Mesenchymal stem cell (in vitro differentiated cells and primary cell): ENCODE measurements at regions not wholly inside any gene's neighbourhood (a gene's known extent, or its start where the extent isn't known, plus 50 kb on each side); places are given as distances from the start of the nearest gene placed in this dataset.

ENCODE experiments used
- DNase-seq: peaks from one replicate; pipeline ENCODE4 v3.0.0-alpha.2; 2013
- H2AFZ ChIP-seq: one replicate; pipeline ENCODE4 v1.6.1; 2013; ENCODE audit warnings: low read depth, mild to moderate bottlenecking, control low read depth, inconsistent platforms, low read length, moderate library complexity
- H2AK5ac ChIP-seq: 2 replicates; pipeline ENCODE4 v1.6.1; 2013; ENCODE audit warnings: low read length, moderate library complexity, mild to moderate bottlenecking, inconsistent platforms; ENCODE audit not compliant: severe bottlenecking
- H2BK120ac ChIP-seq: one replicate; pipeline ENCODE4 v1.6.1; 2013; ENCODE audit warnings: low read depth, mild to moderate bottlenecking, inconsistent platforms, low read length, moderate library complexity
- H2BK12ac ChIP-seq, 2 experiments: one replicate each; pipeline ENCODE4 v1.6.1; 2013; ENCODE audit warnings: inconsistent platforms in 2 of 2, low read length in 2 of 2, mild to moderate bottlenecking in 2 of 2, moderate library complexity in 2 of 2, control low read depth in 1 of 2
- H2BK15ac ChIP-seq: one replicate; pipeline ENCODE4 v1.6.1; 2013; ENCODE audit warnings: mild to moderate bottlenecking, low read depth, inconsistent platforms; ENCODE audit not compliant: poor library complexity, severe bottlenecking
- H2BK5ac ChIP-seq: 2 replicates; pipeline ENCODE4 v1.6.1; 2013; ENCODE audit warnings: low read depth, mild to moderate bottlenecking, low read length, control low read depth, inconsistent platforms; ENCODE audit not compliant: poor library complexity, severe bottlenecking
- H3K14ac ChIP-seq, 2 experiments: one replicate each; pipeline ENCODE4 v1.6.1; 2013; ENCODE audit warnings: inconsistent platforms in 2 of 2, low read length in 2 of 2, control low read depth in 1 of 2, mild to moderate bottlenecking in 1 of 2, moderate library complexity in 1 of 2
- H3K18ac ChIP-seq, 2 experiments: one replicate each; pipeline ENCODE4 v1.6.1; 2013; ENCODE audit warnings: inconsistent platforms in 2 of 2, low read length in 2 of 2, control low read depth in 1 of 2, low read depth in 1 of 2, mild to moderate bottlenecking in 1 of 2
- H3K23ac ChIP-seq, 2 experiments: one replicate each; pipeline ENCODE4 v1.6.1; 2013; ENCODE audit warnings: inconsistent platforms in 2 of 2, low read length in 2 of 2, mild to moderate bottlenecking in 2 of 2, moderate library complexity in 2 of 2, control low read depth in 1 of 2
- H3K27ac ChIP-seq: 2 replicates; pipeline ENCODE4 v1.5.1; 2013; ENCODE audit warnings: mild to moderate bottlenecking, moderate library complexity, low read length, control low read depth, inconsistent platforms; ENCODE audit not compliant: poor library complexity, severe bottlenecking
- H3K27me3 ChIP-seq, 2 experiments: 2 replicates each; pipeline versions ENCODE4 v1.6.1 to v1.7.0; 2013; ENCODE audit warnings: low read length in 2 of 2, mild to moderate bottlenecking in 2 of 2, moderate library complexity in 2 of 2, control low read depth in 1 of 2, inconsistent platforms in 1 of 2; ENCODE audit not compliant: control insufficient read depth in 1 of 2, insufficient read depth in 1 of 2
- H3K36me3 ChIP-seq, 2 experiments: 2 replicates each; pipeline versions ENCODE4 v1.6.1 to v1.7.0; 2013; ENCODE audit warnings: low read length in 2 of 2, control low read depth in 1 of 2, inconsistent platforms in 1 of 2, low read depth in 1 of 2, mild to moderate bottlenecking in 1 of 2; ENCODE audit not compliant: insufficient read depth in 2 of 2, control insufficient read depth in 1 of 2
- H3K4ac ChIP-seq, 2 experiments: one replicate each; pipeline ENCODE4 v1.6.1; 2013; ENCODE audit warnings: inconsistent platforms in 2 of 2, low read length in 2 of 2, mild to moderate bottlenecking in 2 of 2, moderate library complexity in 2 of 2, control low read depth in 1 of 2, low read depth in 1 of 2
- H3K4me1 ChIP-seq: 2 replicates; pipeline ENCODE4 v1.6.1; 2013; ENCODE audit warnings: low read depth, low read length, control low read depth; ENCODE audit not compliant: control insufficient read depth, insufficient read depth
- H3K4me2 ChIP-seq: 2 replicates; pipeline ENCODE4 v1.6.1; 2013; ENCODE audit warnings: low read length, mild to moderate bottlenecking, inconsistent platforms; ENCODE audit not compliant: poor library complexity, severe bottlenecking
- H3K4me3 ChIP-seq, 2 experiments: 2 replicates each; pipeline versions ENCODE4 v1.5.1 to v1.7.0; 2013; ENCODE audit warnings: low read length in 2 of 2, mild to moderate bottlenecking in 2 of 2, control low read depth in 1 of 2, low read depth in 1 of 2; ENCODE audit not compliant: insufficient read depth in 1 of 2
- H3K79me1 ChIP-seq: replicated peaks from 2 replicates; pipeline ENCODE4 v1.6.1; 2013; ENCODE audit warnings: mild to moderate bottlenecking, control low read depth, low read length, inconsistent platforms; ENCODE audit not compliant: poor library complexity, severe bottlenecking
- H3K9ac ChIP-seq: 2 replicates; pipeline ENCODE4 v1.7.0; 2013; ENCODE audit warnings: mild to moderate bottlenecking, low read length, moderate library complexity
- H3K9me3 ChIP-seq: 2 replicates; pipeline ENCODE4 v1.7.0; 2013; ENCODE audit warnings: mild to moderate bottlenecking, low read length; ENCODE audit not compliant: control insufficient read depth
- H4K8ac ChIP-seq: one replicate; pipeline ENCODE4 v1.6.1; 2013; ENCODE audit warnings: inconsistent platforms, mild to moderate bottlenecking, low read length, moderate library complexity
- H4K91ac ChIP-seq: one replicate; pipeline ENCODE4 v1.6.1; 2013; ENCODE audit warnings: mild to moderate bottlenecking, low read length, inconsistent platforms
- WGBS: methylation state at CpG from one replicate; pipeline ENCODE4 v1.1.7; 2013; ENCODE audit warnings: mixed read lengths; 5-methylcytosine and 5-hydroxymethylcytosine counted together

DNA sequence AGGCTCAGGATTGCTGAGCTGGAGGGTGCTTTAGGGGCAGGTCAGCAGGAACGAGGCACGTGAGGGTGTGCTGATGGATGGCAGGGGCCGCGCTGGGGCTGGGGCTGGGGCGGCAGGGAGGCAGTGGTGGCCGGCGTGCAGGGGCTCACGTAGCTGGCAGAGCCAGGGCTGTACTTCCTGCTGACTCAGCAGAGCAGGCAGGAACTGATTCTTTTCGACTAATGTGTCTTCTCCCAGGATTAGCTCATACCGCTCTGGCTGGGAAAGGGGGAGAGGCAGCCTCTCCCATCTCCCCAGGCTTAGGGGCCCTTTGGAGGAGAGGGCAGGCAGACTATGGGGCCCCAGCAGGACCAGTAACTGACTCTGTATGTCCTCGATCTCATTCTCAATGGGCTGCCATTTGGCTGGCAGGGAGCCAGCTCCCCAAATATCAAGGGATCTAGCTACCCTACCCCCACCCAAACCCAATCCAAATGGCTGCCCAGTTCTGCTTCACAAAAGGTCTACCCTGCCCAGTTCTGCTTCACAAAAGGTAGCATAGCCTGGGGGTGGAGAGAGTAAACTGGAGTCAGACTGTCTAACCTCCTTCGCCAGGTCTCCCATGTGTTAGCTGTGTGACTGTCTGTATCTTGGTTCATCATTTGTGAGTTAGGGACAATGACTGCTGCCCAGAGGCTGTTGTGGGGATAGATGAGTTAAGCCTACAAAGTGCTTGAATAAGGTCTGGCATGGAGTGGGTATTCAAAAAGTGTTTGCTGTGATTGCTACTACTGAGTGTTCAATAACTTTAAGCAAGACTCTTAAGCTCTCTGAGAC is 100.1 kb upstream of the SLC2A1 start:
- no peak overlapping the region for H2BK15ac ChIP-seq
- peaks cover 10% of the 10 kb centered on the region for H3K4me1 ChIP-seq
- H3K36me3 ChIP-seq, result no peaks in the 10 kb centered on the region
- no peak overlapping the region for H3K9ac ChIP-seq
- no peak overlapping the region for H3K27ac ChIP-seq
- H2AK5ac ChIP-seq, result peak overlapping the region; percentile 59
- no peak overlapping the region for H3K23ac ChIP-seq
- H4K91ac ChIP-seq, result peak overlapping the region; percentile 37
- H3K4me2 ChIP-seq, result peak overlapping the region; percentile 29
- peak overlapping the region in 1 of 2 experiments; percentile 52 for H3K4ac ChIP-seq
- 33% methylated on average over 12 of the region's 12 CpGs for WGBS
- peak overlapping the region; percentile 79 for H4K8ac ChIP-seq
- H3K27me3 ChIP-seq, result peaks cover 0 to 32% of the 10 kb centered on the region in 2 experiments
- H3K4me3 ChIP-seq, result no peak overlapping the region
- H3K14ac ChIP-seq, result peak overlapping the region in 1 of 2 experiments; percentile 26
- H3K9me3 ChIP-seq, result no peaks in the 10 kb centered on the region
- H2BK12ac ChIP-seq, result peak overlapping the region; percentile 34 to 51
- H2BK120ac ChIP-seq, result no peak overlapping the region
- H3K18ac ChIP-seq, result peak overlapping the region; percentile 35 to 71
- no peak overlapping the region for H2BK5ac ChIP-seq
- peak; percentile 57 for DNase-seq
- no peaks in the 10 kb centered on the region for H3K79me1 ChIP-seq
- H2AFZ ChIP-seq, result peak overlapping the region; percentile 36

DNA sequence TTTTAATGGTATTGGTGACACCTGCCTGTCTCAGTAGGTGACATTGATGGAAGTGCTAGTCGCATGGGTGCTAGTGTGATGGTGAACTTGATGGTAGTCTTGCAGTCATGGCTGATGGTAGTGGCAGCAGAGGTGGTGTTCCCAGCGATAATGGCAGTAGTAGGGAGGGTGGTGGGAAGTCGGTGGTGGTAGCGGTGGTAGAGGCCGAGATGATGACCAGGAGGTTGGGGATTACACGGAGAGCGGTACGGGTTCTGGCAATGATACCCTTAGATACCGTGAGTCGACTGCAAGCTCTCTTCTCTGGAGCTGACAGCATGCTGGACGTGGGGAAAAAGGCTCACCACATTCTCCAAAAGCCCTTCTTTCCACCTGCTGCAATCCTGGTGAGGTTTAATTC is 99.4 kb upstream of the SLC2A1 start:
- Histone ChIP-seq H2BK15ac (no peak overlapping the region), H3K79me1 (no peaks in the 10 kb centered on the region)
- 97% methylated on average over 4 of the region's 11 CpGs for WGBS

DNA sequence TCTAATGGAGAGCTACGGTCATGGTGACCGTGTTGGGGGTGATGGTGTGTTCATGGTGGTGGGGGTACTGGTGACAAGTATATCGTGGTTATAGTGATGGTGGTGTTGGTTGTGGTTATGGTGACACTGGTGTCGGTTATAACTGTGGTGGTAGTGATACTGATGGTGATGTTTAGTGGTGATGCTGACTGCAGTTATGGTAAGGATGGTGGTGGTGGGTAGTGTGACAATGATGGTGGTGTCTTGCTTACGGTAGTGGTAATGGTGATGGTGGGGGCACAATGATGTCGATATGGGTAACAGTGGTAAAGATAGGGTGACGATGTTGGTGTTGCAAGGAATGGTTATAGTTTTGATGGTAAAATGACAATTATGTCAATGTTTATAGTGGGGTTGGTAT is 98.9 kb upstream of the SLC2A1 start:
- H2AFZ ChIP-seq, result no peak overlapping the region
- no peak for DNase-seq
- no peak overlapping the region for H4K91ac ChIP-seq

More for the DNA sequence above, 99.4 kb upstream of the SLC2A1 start:
- H3K9me3 ChIP-seq, result no peaks in the 10 kb centered on the region
- H2BK5ac ChIP-seq, result no peak overlapping the region
- H2BK12ac ChIP-seq, result peak overlapping the region; percentile 22 to 34
- no peak overlapping the region for H3K9ac ChIP-seq
- no peak overlapping the region for H3K23ac ChIP-seq
- no peak overlapping the region for H3K4ac ChIP-seq
- peak overlapping the region in 1 of 2 experiments; percentile 29 for H3K18ac ChIP-seq
- peaks cover 0 to 26% of the 10 kb centered on the region in 2 experiments for H3K27me3 ChIP-seq
- no peak overlapping the region for H2AK5ac ChIP-seq
- H4K91ac ChIP-seq, result no peak overlapping the region
- peaks cover 10% of the 10 kb centered on the region for H3K4me1 ChIP-seq
- H3K14ac ChIP-seq, result no peak overlapping the region
- H2BK120ac ChIP-seq, result no peak overlapping the region
- H3K4me2 ChIP-seq, result no peak overlapping the region
- no peak overlapping the region for H3K4me3 ChIP-seq
- H2AFZ ChIP-seq, result peak overlapping the region; percentile 36
- no peak for DNase-seq
- no peak overlapping the region for H3K27ac ChIP-seq
- peak overlapping the region; percentile 52 for H4K8ac ChIP-seq
- no peaks in the 10 kb centered on the region for H3K36me3 ChIP-seq

DNA sequence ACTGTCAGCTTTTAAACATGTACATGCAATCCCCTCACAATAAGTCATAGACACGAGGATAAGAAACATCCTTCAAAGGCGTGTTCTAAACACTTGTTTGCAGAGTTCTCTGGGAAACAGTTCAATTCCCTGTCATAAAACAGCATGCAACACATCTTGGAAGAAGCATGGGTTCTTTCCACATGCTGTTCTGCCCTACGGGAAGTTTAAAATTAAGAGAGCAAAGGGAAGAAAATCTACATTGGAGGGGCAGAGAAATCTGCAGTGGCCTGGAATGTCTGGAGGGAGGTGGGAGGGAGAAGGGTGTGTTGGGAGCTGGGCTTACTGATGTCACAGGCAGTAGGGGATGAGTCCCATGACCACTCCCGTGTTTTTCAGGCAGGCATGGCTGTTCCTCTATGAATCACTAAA is 98.3 kb upstream of the SLC2A1 start:
- peaks cover 10% of the 10 kb centered on the region for H3K4me1 ChIP-seq
- no peak overlapping the region for H3K4me3 ChIP-seq
- 66% methylated on average over 4 of the region's 4 CpGs for WGBS
- no peaks in the 10 kb centered on the region for H3K79me1 ChIP-seq
- no peak overlapping the region for H3K18ac ChIP-seq
- H2BK12ac ChIP-seq, result no peak overlapping the region
- H3K9me3 ChIP-seq, result no peaks in the 10 kb centered on the region
- no peak overlapping the region for H2BK5ac ChIP-seq
- H3K27ac ChIP-seq, result no peak overlapping the region
- peaks cover 0 to 21% of the 10 kb centered on the region in 2 experiments for H3K27me3 ChIP-seq
- H3K14ac ChIP-seq, result no peak overlapping the region
- H2BK120ac ChIP-seq, result no peak overlapping the region
- no peaks in the 10 kb centered on the region for H3K36me3 ChIP-seq
- no peak overlapping the region for H4K91ac ChIP-seq
- no peak overlapping the region for H3K4me2 ChIP-seq
- H4K8ac ChIP-seq, result no peak overlapping the region
- DNase-seq, result no peak
- no peak overlapping the region for H3K23ac ChIP-seq
- H3K9ac ChIP-seq, result no peak overlapping the region
- no peak overlapping the region for H2AFZ ChIP-seq
- no peak overlapping the region for H2AK5ac ChIP-seq
- no peak overlapping the region for H3K4ac ChIP-seq
- no peak overlapping the region for H2BK15ac ChIP-seq

More for the DNA sequence above, 98.9 kb upstream of the SLC2A1 start:
- no peaks in the 10 kb centered on the region for H3K36me3 ChIP-seq
- H3K9me3 ChIP-seq, result no peaks in the 10 kb centered on the region
- H3K4me2 ChIP-seq, result no peak overlapping the region
- H3K4me1 ChIP-seq, result peaks cover 10% of the 10 kb centered on the region
- H3K4ac ChIP-seq, result no peak overlapping the region
- peak overlapping the region in 1 of 2 experiments; percentile 51 for H2BK12ac ChIP-seq
- H4K8ac ChIP-seq, result no peak overlapping the region
- H3K18ac ChIP-seq, result no peak overlapping the region
- no peak overlapping the region for H2BK15ac ChIP-seq
- H3K9ac ChIP-seq, result no peak overlapping the region
- 95% methylated on average over 7 of the region's 7 CpGs for WGBS
- H3K27me3 ChIP-seq, result peaks cover 0 to 25% of the 10 kb centered on the region in 2 experiments
- no peak overlapping the region for H2AK5ac ChIP-seq
- H2BK120ac ChIP-seq, result no peak overlapping the region
- H3K4me3 ChIP-seq, result no peak overlapping the region
- H3K14ac ChIP-seq, result no peak overlapping the region
- H3K23ac ChIP-seq, result no peak overlapping the region
- H3K27ac ChIP-seq, result no peak overlapping the region
- H2BK5ac ChIP-seq, result no peak overlapping the region
- no peaks in the 10 kb centered on the region for H3K79me1 ChIP-seq
